Superior temporal gyrus (tissue), 1 donor: ENCODE measurements at regions not wholly inside any gene's neighbourhood (a gene's known extent, or its start where the extent isn't known, plus 50 kb on each side); places are given as distances from the start of the nearest gene placed in this dataset.
A peak's percentile ranks its signal among the peaks of the same experiment; 100 is the strongest.
"Not testable (repeated sequence)": the region's sequence is repeated elsewhere in the genome, so short reads cannot be mapped to it uniquely, and the experiment has no call there.

Experiments
- DNase-seq: peaks from one replicate; pipeline ENCODE4 v3.0.0-alpha.2; 2016; ENCODE audit errors: extremely low spot score

GRCh38 chr6:16950302-16950701 lies 151.5 kb upstream of the STMND1 start:
- no peak for DNase-seq

GRCh38 chr6:16949716-16950115 lies 152.1 kb upstream of the STMND1 start:
- DNase-seq = no peak

- no peak for DNase-seq
These were observed 153.5 kb upstream of the STMND1 start for GRCh38 chr6:16948396-16948795.

GRCh38 chr6:16947375-16948015 lies 154.4 kb upstream of the STMND1 start:
- peak; percentile 64 for DNase-seq

- no peak for DNase-seq
These were observed 157.3 kb upstream of the STMND1 start for GRCh38 chr6:16944596-16944995.

GRCh38 chr6:16939839-16940238 lies 162.0 kb upstream of the STMND1 start:
- DNase-seq = no peak

- peak; percentile 16 for DNase-seq
These were observed 162.5 kb upstream of the STMND1 start for GRCh38 chr6:16939351-16939750.

GRCh38 chr6:16936893-16937292 lies 165.0 kb upstream of the STMND1 start:
- DNase-seq = no peak

GRCh38 chr6:16933961-16934360 lies 167.9 kb upstream of the STMND1 start:
- no peak for DNase-seq

- no peak for DNase-seq
These were observed 168.3 kb upstream of the STMND1 start for GRCh38 chr6:16933532-16933931.

GRCh38 chr6:16932920-16933319 lies 168.9 kb upstream of the STMND1 start:
- no peak for DNase-seq

- DNase-seq = not testable (repeated sequence)
These were observed 169.8 kb upstream of the ATXN1 start for GRCh38 chr6:16931079-16931478.

- no peak for DNase-seq
These were observed 169.2 kb upstream of the ATXN1 start for GRCh38 chr6:16930432-16930831.

- DNase-seq = no peak
These were observed 168.5 kb upstream of the ATXN1 start for GRCh38 chr6:16929809-16930208.

- DNase-seq = no peak
These were observed 167.1 kb upstream of the ATXN1 start for GRCh38 chr6:16928387-16928786.

- no peak for DNase-seq
These were observed 165.9 kb upstream of the ATXN1 start for GRCh38 chr6:16927205-16927604.

- no peak for DNase-seq
These were observed 164.2 kb upstream of the ATXN1 start for GRCh38 chr6:16925461-16925860.

- no peak for DNase-seq
These were observed 161.0 kb upstream of the ATXN1 start for GRCh38 chr6:16922282-16922681.

GRCh38 chr6:16921399-16922110 lies 160.3 kb upstream of the ATXN1 start:
- no peak for DNase-seq

GRCh38 chr6:16918586-16918985 lies 157.3 kb upstream of the ATXN1 start:
- no peak for DNase-seq

GRCh38 chr6:16914184-16914583 lies 152.9 kb upstream of the ATXN1 start:
- no peak for DNase-seq

- no peak for DNase-seq
These were observed 151.5 kb upstream of the ATXN1 start for GRCh38 chr6:16912756-16913155.

GRCh38 chr6:16911088-16911487 lies 149.8 kb upstream of the ATXN1 start:
- DNase-seq = no peak
